T-helper 1 cell treated with Interleukin-12 subunit alpha and Interleukin-12 subunit beta and Interleukin-4 antibody, amounts not matched to agents 30 ng/mL and 1 ng/mL, for 36 hours (primary cell): ENCODE measurements at regions not wholly inside any gene's neighbourhood (a gene's known extent, or its start where the extent isn't known, plus 50 kb on each side); places are given as distances from the start of the nearest gene placed in this dataset.
"Not testable (repeated sequence)": the region's sequence is repeated elsewhere in the genome, so short reads cannot be mapped to it uniquely, and the experiment has no call there.

Experiments used
- intact Hi-C: fragments of 100-400 bp; cut with micrococcal nuclease; formaldehyde crosslinking; loops from one replicate; pipeline ENCODE4 v1.15.1; 2024

GRCh38 chr10:8304861-8305260, 250.4 kb downstream of the GATA3 start:
- intact Hi-C loops, result no loop called here

DNA sequence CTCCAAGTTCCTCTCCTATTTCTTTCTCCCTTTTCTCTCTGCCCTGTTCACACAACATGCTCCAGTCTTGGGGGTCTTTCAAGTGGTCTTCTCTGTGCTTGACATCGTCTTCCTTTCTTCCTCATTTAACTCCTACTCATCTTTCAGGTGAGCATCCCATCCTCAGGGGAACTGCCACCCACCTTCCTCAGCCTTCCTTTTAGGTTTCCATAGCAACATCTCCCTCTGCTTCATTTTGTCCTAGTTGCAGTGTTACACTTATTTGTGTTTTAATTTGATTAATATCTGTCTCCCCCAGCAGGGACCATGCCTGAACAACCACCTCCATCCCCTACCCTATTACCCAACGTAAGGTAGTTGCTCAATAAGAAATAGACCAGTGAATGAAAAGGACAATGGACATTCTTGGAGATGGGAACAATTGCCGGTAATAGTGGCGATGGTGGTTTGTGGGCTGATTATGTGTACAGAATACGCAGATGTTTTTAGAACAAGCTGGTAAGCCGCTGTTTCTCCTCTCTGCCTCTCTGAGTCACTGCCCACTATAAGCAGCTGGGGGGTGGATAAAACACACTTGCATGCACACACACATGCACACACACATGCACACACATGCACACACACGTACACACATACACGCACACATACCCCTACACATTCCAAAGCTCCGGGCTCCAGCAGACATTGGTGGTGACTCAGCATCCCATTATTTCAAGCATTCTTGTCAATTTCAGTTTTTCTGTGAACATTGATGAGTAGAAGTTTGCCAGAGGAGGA, 251.6 kb downstream of the GATA3 start:
- intact Hi-C loops, result no loop called here

DNA sequence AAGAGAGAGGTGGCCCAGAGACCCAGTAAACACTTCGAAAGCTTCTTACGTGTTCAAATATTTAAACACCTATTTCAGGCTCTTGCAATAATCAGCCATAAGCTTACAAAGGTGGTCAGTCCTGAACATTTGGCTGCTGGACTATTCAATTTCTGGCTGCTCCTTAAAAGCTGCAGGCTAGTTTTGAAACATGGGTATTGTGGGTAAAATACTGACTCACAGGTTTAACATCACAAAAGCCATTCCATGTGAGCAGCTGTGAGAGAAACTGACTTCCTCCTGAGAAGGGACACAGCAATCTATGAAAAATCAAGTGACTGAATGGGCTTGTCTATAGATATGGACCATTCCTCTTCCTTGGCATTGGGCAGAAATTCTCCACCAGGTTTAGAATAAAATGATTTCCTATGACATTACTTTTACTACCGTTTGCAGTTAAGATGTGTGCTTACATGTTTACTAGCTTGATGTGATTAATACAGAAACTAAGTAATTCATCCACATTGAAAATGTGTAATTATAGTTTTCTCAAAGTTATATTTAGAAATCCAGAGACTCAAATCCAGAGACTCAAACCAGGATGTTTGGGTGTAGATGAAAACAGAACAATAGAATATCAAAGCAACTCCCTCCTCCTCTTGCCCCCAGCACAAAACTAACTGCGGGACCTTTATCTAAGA, 252.3 kb downstream of the GATA3 start:
- intact Hi-C loops, result no loop called here

DNA sequence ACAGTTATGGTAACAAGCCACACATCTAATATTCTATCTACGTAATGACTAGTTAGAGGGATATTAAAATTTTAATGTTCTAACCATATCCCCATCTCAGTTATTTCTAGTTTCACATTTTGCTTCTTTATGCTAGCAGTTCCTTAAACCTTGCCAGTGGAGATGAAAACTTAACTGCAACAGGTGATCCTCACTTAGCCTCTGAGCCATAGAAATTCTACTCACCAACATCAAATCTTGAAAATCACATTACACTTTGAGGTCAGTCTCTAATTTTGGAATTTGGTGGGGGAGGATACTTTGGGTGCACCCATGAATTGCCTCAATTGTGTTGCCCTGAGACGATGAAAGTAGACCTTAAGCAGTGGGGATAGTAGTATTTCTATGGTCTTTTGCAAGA, 256.4 kb downstream of the GATA3 start:
- intact Hi-C loops, result no loop called here

DNA sequence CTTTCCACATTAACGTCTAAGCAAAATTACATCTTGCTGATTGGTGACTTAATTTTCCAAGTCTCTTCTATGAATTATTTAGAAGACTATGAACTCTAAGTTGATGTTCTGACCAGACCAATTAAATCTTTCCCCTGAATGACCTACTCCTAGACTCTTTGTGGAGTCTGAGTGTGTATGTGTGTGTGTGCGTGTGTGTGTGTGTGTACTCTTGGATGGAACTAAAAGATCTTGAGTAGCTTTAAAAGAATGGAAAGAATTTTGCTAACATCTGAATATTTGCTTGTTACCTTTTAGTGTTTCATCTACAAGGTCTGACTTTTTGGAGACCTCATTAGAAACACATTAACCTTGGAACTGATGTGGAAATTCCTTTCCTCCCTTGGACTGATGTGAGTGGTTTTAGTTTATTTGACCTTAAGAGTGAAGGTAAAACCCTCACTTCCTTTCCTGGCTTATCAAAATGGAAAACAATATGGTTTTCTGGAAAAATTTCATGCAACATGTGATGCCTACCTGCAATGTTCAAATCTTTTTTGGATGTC, 257.1 kb downstream of the GATA3 start:
- intact Hi-C loops, result no loop called here

DNA sequence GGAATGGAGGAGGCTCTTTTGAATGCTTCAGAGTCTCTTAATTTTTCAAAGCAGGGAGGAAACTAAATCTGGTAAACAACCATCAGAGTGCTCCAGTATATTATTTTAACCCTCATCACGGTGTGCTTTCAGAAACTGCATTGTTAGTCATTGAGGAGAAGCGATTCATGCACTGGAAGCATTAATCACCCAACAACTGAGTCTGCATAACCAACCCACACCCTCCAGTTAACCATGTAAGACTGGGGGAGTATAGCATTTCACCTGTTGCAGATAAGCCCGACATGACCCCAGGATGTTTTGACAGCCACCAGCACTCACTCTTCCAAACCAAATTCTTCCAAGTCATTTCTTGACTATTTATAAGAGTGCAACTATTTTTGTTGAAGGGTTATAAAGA, 257.6 kb downstream of the GATA3 start:
- intact Hi-C loops, result no loop called here

DNA sequence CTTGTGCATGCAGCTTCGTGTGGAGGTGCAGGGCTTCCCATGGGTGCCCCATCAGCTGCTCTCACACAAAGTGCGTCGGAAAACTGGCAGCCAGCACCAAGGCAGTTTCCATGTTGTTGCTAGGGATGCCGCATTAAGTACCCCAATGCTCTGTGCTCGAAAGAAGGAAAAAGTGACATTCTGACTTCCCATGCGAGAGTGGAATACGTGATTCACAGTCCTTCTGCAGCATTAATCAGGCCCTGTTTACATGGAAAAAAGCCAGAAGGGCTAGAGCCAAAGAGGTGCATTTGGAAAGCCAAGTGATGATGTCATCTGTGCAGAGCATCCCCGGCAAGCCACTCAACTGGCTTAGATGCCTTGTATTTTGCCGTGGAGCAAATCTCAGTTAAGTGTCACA, 258.3 kb downstream of the GATA3 start:
- intact Hi-C loops, result no loop called here

DNA sequence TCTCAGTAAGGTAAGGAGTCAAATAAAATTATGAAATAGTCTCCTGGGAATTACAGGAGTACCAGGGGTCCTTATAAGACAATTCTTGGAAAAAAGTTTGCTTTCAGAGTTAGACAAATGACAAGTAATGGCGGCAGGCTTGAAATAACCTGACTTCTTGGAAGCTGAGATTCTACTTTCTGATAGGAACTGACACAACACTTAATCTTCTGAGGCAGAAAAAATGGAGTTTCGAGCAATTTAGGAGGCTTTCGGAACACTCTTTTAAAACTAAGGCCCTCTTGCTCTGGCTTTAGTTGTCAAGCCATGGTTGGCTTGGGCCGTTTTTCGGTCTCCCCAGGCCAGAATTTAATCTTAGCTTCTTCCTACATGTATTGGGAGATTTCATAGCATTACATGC, 260.0 kb downstream of the GATA3 start:
- intact Hi-C loops, result no loop called here

GRCh38 chr10:8315619-8316021, 261.1 kb downstream of the GATA3 start:
- intact Hi-C loops, result no loop called here

- intact Hi-C loops, result no loop called here
These were observed 261.8 kb downstream of the GATA3 start for GRCh38 chr10:8316284-8316683.

DNA sequence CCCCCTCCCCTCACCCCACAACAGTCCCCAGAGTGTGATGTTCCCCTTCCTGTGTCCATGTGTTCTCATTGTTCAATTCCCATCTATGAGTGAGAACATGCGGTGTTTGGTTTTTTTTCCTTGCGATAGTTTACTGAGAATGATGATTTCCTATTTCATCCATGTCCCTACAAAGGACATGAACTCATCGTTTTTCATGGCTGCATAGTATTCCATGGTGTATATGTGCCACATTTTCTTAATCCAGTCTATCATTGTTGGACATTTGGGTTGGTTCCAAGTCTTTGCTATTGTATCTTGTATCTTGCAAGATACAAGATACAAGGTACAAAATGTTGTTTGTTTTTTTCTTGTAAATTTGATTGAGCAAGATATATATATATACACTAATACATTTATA, 263.9 kb downstream of the GATA3 start:
- intact Hi-C loops, result not testable (repeated sequence)

DNA sequence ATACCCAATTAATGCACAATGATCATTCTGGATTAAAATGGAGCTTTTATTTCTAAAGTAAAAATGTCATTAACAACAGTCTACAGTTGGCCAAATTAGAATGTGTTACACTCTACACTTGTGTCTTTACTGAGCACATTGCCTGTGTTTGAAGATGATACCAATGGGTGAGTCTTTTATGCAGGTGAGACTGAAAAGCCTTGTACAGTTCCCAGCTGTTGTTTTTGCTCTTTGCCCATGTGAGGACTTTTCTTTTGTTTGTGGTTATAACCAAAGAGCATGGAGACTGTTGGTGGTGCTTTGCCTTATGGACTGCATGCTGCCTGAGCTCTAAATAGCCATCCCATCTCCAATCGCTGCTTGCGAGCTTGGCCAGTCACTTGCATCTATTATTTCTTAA, 264.5 kb downstream of the GATA3 start:
- intact Hi-C loops, result loop anchor here (1.0 kb wide), 1 partner anchor 265 kb away; the partner anchor contains the start of gene GATA3

- intact Hi-C loops, result loop anchor here (1.0 kb wide), 1 partner anchor 265 kb away; the partner anchor contains the start of gene GATA3
These were observed 265.2 kb downstream of the GATA3 start for GRCh38 chr10:8319704-8320103.

GRCh38 chr10:8321990-8322389, 267.5 kb downstream of the GATA3 start:
- intact Hi-C loops, result no loop called here

- intact Hi-C loops, result loop anchor here (2.0 kb wide), 1 partner anchor 79 kb away; no protein-coding TSS in a partner anchor
These were observed 269.1 kb downstream of the GATA3 start for GRCh38 chr10:8323428-8324054.

- intact Hi-C loops, result loop anchor here (2.0 kb wide), 1 partner anchor 81 kb away; no protein-coding TSS in a partner anchor
These were observed 270.8 kb downstream of the GATA3 start for GRCh38 chr10:8325024-8325980.

GRCh38 chr10:8326396-8327139, 272.1 kb downstream of the GATA3 start:
- intact Hi-C loops, result no loop called here

DNA sequence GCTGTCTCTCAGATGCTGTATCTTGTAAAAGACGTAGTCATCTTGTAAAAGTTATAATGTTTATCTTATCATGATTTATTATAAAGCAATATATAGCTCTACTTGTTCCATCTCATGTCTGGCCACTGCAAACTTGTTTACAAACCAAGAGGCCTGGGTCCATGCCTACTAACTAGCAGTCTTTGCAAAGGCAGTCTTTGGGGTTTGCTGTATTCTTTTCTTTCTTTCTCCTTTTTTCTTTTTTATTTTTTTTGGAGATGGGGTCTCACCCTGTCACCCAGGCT, 272.6 kb downstream of the GATA3 start:
- intact Hi-C loops, result no loop called here

GRCh38 chr10:8331387-8331786, 276.9 kb downstream of the GATA3 start:
- intact Hi-C loops, result loop anchor here (10.0 kb wide), 1 partner anchor 963 kb away; no protein-coding TSS in a partner anchor
